Upper lobe of right lung (tissue), 1 donor: ENCODE measurements at regions not wholly inside any gene's neighbourhood (a gene's known extent, or its start where the extent isn't known, plus 50 kb on each side); places are given as distances from the start of the nearest gene placed in this dataset.

ENCODE experiments used
- ATAC-seq: fragments of 200-7000 bp; cut with Tn5 transposase; one replicate; pipeline ENCODE4 v1.9.1; 2020; ENCODE audit warnings: mild to moderate bottlenecking, moderate library complexity
- DNase-seq: peaks from one replicate; pipeline ENCODE4 v3.0.0-alpha.2; 2020
- H3K27ac ChIP-seq: fragments of 200-600 bp; one replicate; pipeline ENCODE4 v1.8.0; 2022
- H3K27me3 ChIP-seq: fragments of 200-600 bp; one replicate; pipeline ENCODE4 v1.8.0; 2022; ENCODE audit warnings: mild to moderate bottlenecking
- H3K36me3 ChIP-seq: fragments of 200-600 bp; one replicate; pipeline ENCODE4 v1.8.0; 2022
- H3K4me1 ChIP-seq: fragments of 200-600 bp; one replicate; pipeline ENCODE4 v1.8.0; 2022
- H3K4me3 ChIP-seq: fragments of 200-600 bp; one replicate; pipeline ENCODE4 v1.8.0; 2022; ENCODE audit warnings: mild to moderate bottlenecking
- H3K9me3 ChIP-seq: fragments of 200-600 bp; one replicate; pipeline ENCODE4 v1.8.0; 2022
- CTCF ChIP-seq: fragments of 200-600 bp; IDR thresholded peaks from one replicate; pipeline ENCODE4 v1.8.0; 2022; ENCODE audit warnings: antibody characterized with exemption
- intact Hi-C: fragments of 100-400 bp; cut with DNase I; formaldehyde crosslinking; loops from one replicate; pipeline ENCODE4 v1.11.0; 2022
- donor health status: DM: no; HTN: yes; CAD: no; lungs with severe emphysema.

GRCh38 chrX:139187738-139188137 lies 342.8 kb upstream of the F9 start:
- DNase-seq (no peak), ATAC-seq (no peak)
- Histone ChIP-seq H3K4me1 (no peaks in the 10 kb centered on the region), H3K27ac (no peak overlapping the region), H3K9me3 (no peaks in the 10 kb centered on the region), H3K4me3 (no peak overlapping the region), H3K27me3 (no peaks in the 10 kb centered on the region), H3K36me3 (no peaks in the 10 kb centered on the region)
- intact Hi-C loops: no loop called here
- no peak for TF ChIP-seq CTCF

GRCh38 chrX:139186991-139187390 lies 343.5 kb upstream of the F9 start:
- ATAC-seq: no peak
- no peak overlapping the region for H3K4me3 ChIP-seq
- intact Hi-C loops: no loop called here
- no peaks in the 10 kb centered on the region for H3K4me1 ChIP-seq
- H3K36me3 ChIP-seq: no peaks in the 10 kb centered on the region
- H3K9me3 ChIP-seq: no peaks in the 10 kb centered on the region
- DNase-seq: no peak
- no peak overlapping the region for H3K27ac ChIP-seq
- H3K27me3 ChIP-seq: no peaks in the 10 kb centered on the region
- no peak for TF ChIP-seq CTCF

- H3K4me1 ChIP-seq: no peaks in the 10 kb centered on the region
- intact Hi-C loops: no loop called here
- ATAC-seq: no peak
Observed at GRCh38 chrX:139179592-139179991, 350.9 kb upstream of the F9 start.

GRCh38 chrX:139178980-139179379 lies 351.6 kb upstream of the F9 start:
- H3K4me3 ChIP-seq: no peak overlapping the region
- no peaks in the 10 kb centered on the region for H3K36me3 ChIP-seq
- no peaks in the 10 kb centered on the region for H3K27me3 ChIP-seq
- DNase-seq (no peak), ATAC-seq (no peak)
- H3K27ac ChIP-seq: no peak overlapping the region
- no peaks in the 10 kb centered on the region for H3K4me1 ChIP-seq
- intact Hi-C loops: no loop called here
- no peaks in the 10 kb centered on the region for H3K9me3 ChIP-seq
- no peak for TF ChIP-seq CTCF

More at GRCh38 chrX:139179592-139179991, 350.9 kb upstream of the F9 start:
- H3K27me3 ChIP-seq: no peaks in the 10 kb centered on the region
- DNase-seq: no peak
- no peak overlapping the region for H3K4me3 ChIP-seq
- TF ChIP-seq CTCF: no peak
- H3K36me3 ChIP-seq: no peaks in the 10 kb centered on the region
- no peaks in the 10 kb centered on the region for H3K9me3 ChIP-seq
- no peak overlapping the region for H3K27ac ChIP-seq

- Histone ChIP-seq H3K36me3 (no peaks in the 10 kb centered on the region), H3K4me3 (no peak overlapping the region), H3K4me1 (no peaks in the 10 kb centered on the region), H3K27ac (no peak overlapping the region), H3K9me3 (no peaks in the 10 kb centered on the region), H3K27me3 (no peaks in the 10 kb centered on the region)
- DNase-seq (no peak), ATAC-seq (no peak)
- intact Hi-C loops: no loop called here
- TF ChIP-seq CTCF: no peak
Observed at GRCh38 chrX:139172731-139173130, 357.8 kb upstream of the F9 start.

- DNase-seq (no peak), ATAC-seq (no peak)
- Histone ChIP-seq H3K27ac (no peak overlapping the region), H3K27me3 (no peaks in the 10 kb centered on the region), H3K36me3 (no peaks in the 10 kb centered on the region), H3K4me3 (no peak overlapping the region), H3K4me1 (no peaks in the 10 kb centered on the region), H3K9me3 (no peaks in the 10 kb centered on the region)
- TF ChIP-seq CTCF: no peak
- intact Hi-C loops: no loop called here
Observed at GRCh38 chrX:139170526-139171173, 359.9 kb upstream of the F9 start.
